Loucy (cell line): ENCODE measurements at regions not wholly inside any gene's neighbourhood (a gene's known extent, or its start where the extent isn't known, plus 50 kb on each side); places are given as distances from the start of the nearest gene placed in this dataset.

ENCODE experiments used
- H2AFZ ChIP-seq: fragments of 200-600 bp; sonication (generic); 2 replicates; pipeline ENCODE4 v1.6.0; 2016; ENCODE audit warnings: antibody characterized with exemption, mild to moderate bottlenecking, low read length, moderate library complexity
- H3F3A ChIP-seq: fragments of 200-600 bp; 2 replicates; pipeline ENCODE4 v1.6.0; 2016; ENCODE audit warnings: antibody characterized with exemption, low read depth, mild to moderate bottlenecking
- H3K27me3 ChIP-seq: fragments of 200-600 bp; sonication (generic); 2 replicates; pipeline ENCODE4 v1.6.1; 2014; ENCODE audit warnings: low read length, mild to moderate bottlenecking; ENCODE audit not compliant: insufficient read depth, poor library complexity, severe bottlenecking
- H3K36me3 ChIP-seq: fragments of 200-600 bp; sonication (generic); 2 replicates; pipeline ENCODE4 v1.6.1; 2016; ENCODE audit warnings: low read length; ENCODE audit not compliant: insufficient read depth
- H3K4me1 ChIP-seq: fragments of 200-600 bp; sonication (generic); 2 replicates; pipeline ENCODE4 v1.5.1; 2014; ENCODE audit warnings: low read length, mild to moderate bottlenecking; ENCODE audit not compliant: insufficient read depth, poor library complexity, severe bottlenecking
- H3K4me2 ChIP-seq: fragments of 200-600 bp; sonication (generic); 2 replicates; pipeline ENCODE4 v1.6.0; 2014; ENCODE audit warnings: antibody characterized with exemption, low read length, low read depth, mild to moderate bottlenecking; ENCODE audit not compliant: poor library complexity, severe bottlenecking
- H3K4me3 ChIP-seq: fragments of 200-600 bp; sonication (generic); 2 replicates; pipeline ENCODE4 v1.5.1; 2014; ENCODE audit warnings: low read length, mild to moderate bottlenecking, mixed read lengths; ENCODE audit not compliant: poor library complexity, severe bottlenecking
- H3K79me2 ChIP-seq: fragments of 200-600 bp; sonication (generic); 2 replicates; pipeline ENCODE4 v1.6.1; 2014; ENCODE audit warnings: low read length; ENCODE audit not compliant: insufficient read depth
- H3K9ac ChIP-seq: fragments of 200-600 bp; sonication (generic); 2 replicates; pipeline ENCODE4 v1.6.0; 2014; ENCODE audit warnings: mild to moderate bottlenecking, low read depth, low read length, moderate library complexity; ENCODE audit not compliant: poor library complexity, severe bottlenecking
- H3K9me2 ChIP-seq: fragments of 200-600 bp; sonication (generic); replicated peaks from 2 replicates; pipeline ENCODE4 v1.6.1; 2016; ENCODE audit warnings: low read depth, low read length, mixed read lengths
- H3K9me3 ChIP-seq: fragments of 200-600 bp; sonication (generic); 2 replicates; pipeline ENCODE4 v1.6.1; 2014; ENCODE audit warnings: mild to moderate bottlenecking, antibody characterized with exemption, low read length, low read depth; ENCODE audit not compliant: insufficient read depth
- H4K20me1 ChIP-seq: fragments of 200-600 bp; sonication (generic); 2 replicates; pipeline ENCODE4 v1.6.0; 2014; ENCODE audit warnings: antibody characterized with exemption, low read length, mild to moderate bottlenecking; ENCODE audit not compliant: insufficient read depth, poor library complexity, severe bottlenecking
- CTCF ChIP-seq: fragments of 200-600 bp; sonication (generic); conservative IDR thresholded peaks from 2 replicates; pipeline ENCODE4 v1.5.1; 2014; ENCODE audit warnings: mild to moderate bottlenecking, antibody characterized with exemption, low read length
- EZH2phosphoT487 ChIP-seq: fragments of 200-600 bp; IDR thresholded peaks from 2 replicates; pipeline ENCODE4 v1.6.1; 2018; ENCODE audit warnings: antibody characterized with exemption, mild to moderate bottlenecking, moderate library complexity, borderline replicate concordance

- Histone ChIP-seq H3K4me2 (no peak overlapping the region), H3K27me3 (no peaks in the 10 kb centered on the region), H3K9me2 (no peaks in the 10 kb centered on the region), H3F3A (no peaks in the 10 kb centered on the region), H3K79me2 (no peaks in the 10 kb centered on the region), H3K4me1 (no peaks in the 10 kb centered on the region), H3K9me3 (no peaks in the 10 kb centered on the region), H3K9ac (no peak overlapping the region), H4K20me1 (no peaks in the 10 kb centered on the region), H3K4me3 (no peak overlapping the region), H2AFZ (no peak overlapping the region), H3K36me3 (no peaks in the 10 kb centered on the region)
- TF ChIP-seq EZH2phosphoT487: no peak
Measured at GRCh38 chr4:111268769-111269414, 646.0 kb upstream of the PITX2 start.

- Histone ChIP-seq H2AFZ (no peak overlapping the region), H3K9ac (no peak overlapping the region), H3K79me2 (no peaks in the 10 kb centered on the region), H3K9me3 (no peaks in the 10 kb centered on the region), H3K4me2 (no peak overlapping the region), H3K36me3 (no peaks in the 10 kb centered on the region), H3F3A (no peaks in the 10 kb centered on the region), H3K4me3 (no peak overlapping the region), H3K4me1 (no peaks in the 10 kb centered on the region), H3K27me3 (no peaks in the 10 kb centered on the region), H3K9me2 (no peaks in the 10 kb centered on the region), H4K20me1 (no peaks in the 10 kb centered on the region)
- TF ChIP-seq CTCF (no peak), EZH2phosphoT487 (no peak)
Measured at GRCh38 chr4:111269439-111269838, 646.6 kb upstream of the PITX2 start.

- H3K4me3 ChIP-seq: no peak overlapping the region
- no peaks in the 10 kb centered on the region for H3F3A ChIP-seq
- H3K36me3 ChIP-seq: no peaks in the 10 kb centered on the region
- H4K20me1 ChIP-seq: no peaks in the 10 kb centered on the region
- H2AFZ ChIP-seq: no peak overlapping the region
- no peak for TF ChIP-seq EZH2phosphoT487
- TF ChIP-seq CTCF: no peak
- H3K9ac ChIP-seq: no peak overlapping the region
- H3K9me2 ChIP-seq: no peaks in the 10 kb centered on the region
- no peaks in the 10 kb centered on the region for H3K79me2 ChIP-seq
- H3K4me2 ChIP-seq: no peak overlapping the region
- H3K27me3 ChIP-seq: no peaks in the 10 kb centered on the region
- no peaks in the 10 kb centered on the region for H3K9me3 ChIP-seq
- H3K4me1 ChIP-seq: no peaks in the 10 kb centered on the region
Measured at GRCh38 chr4:111274060-111274459, 651.2 kb upstream of the PITX2 start.

GRCh38 chr4:111274486-111274885 is 651.6 kb upstream of the PITX2 start:
- Histone ChIP-seq H3K9ac (no peak overlapping the region), H3K9me3 (no peaks in the 10 kb centered on the region), H3K36me3 (no peaks in the 10 kb centered on the region), H3K4me3 (no peak overlapping the region), H3K9me2 (no peaks in the 10 kb centered on the region), H3K4me1 (no peaks in the 10 kb centered on the region), H3F3A (no peaks in the 10 kb centered on the region), H3K27me3 (no peaks in the 10 kb centered on the region), H4K20me1 (no peaks in the 10 kb centered on the region), H3K4me2 (no peak overlapping the region), H3K79me2 (no peaks in the 10 kb centered on the region), H2AFZ (no peak overlapping the region)
- no peak for TF ChIP-seq EZH2phosphoT487
- no peak for TF ChIP-seq CTCF
